BLaER1 (cell line): ENCODE measurements at regions not wholly inside any gene's neighbourhood (a gene's known extent, or its start where the extent isn't known, plus 50 kb on each side); places are given as distances from the start of the nearest gene placed in this dataset.
A peak's percentile ranks its signal among the peaks of the same experiment; 100 is the strongest.

Experiments
- H3K27ac ChIP-seq: shearing (Covaris generic); formaldehyde crosslinking; 2 replicates; pipeline ENCODE4 v1.8.1; 2022
- H3K27me3 ChIP-seq: shearing (Covaris generic); formaldehyde crosslinking; 2 replicates; pipeline ENCODE4 v1.8.1; 2022
- H3K36me3 ChIP-seq: shearing (Covaris generic); formaldehyde crosslinking; 2 replicates; pipeline ENCODE4 v1.8.1; 2022
- H3K4me1 ChIP-seq: shearing (Covaris generic); formaldehyde crosslinking; 2 replicates; pipeline ENCODE4 v1.8.1; 2022
- H3K4me2 ChIP-seq: shearing (Covaris generic); formaldehyde crosslinking; 2 replicates; pipeline ENCODE4 v1.8.1; 2022
- H3K4me3 ChIP-seq: shearing (Covaris generic); formaldehyde crosslinking; 2 replicates; pipeline ENCODE4 v1.8.1; 2022
- H3K9ac ChIP-seq: shearing (Covaris generic); formaldehyde crosslinking; 2 replicates; pipeline ENCODE4 v1.8.1; 2022
- H3K9me3 ChIP-seq: shearing (Covaris generic); formaldehyde crosslinking; 2 replicates; pipeline ENCODE4 v1.8.1; 2022
- H4K20me1 ChIP-seq: shearing (Covaris generic); formaldehyde crosslinking; 2 replicates; pipeline ENCODE4 v1.8.1; 2022
- Cebpa-rat ChIP-seq: shearing (Covaris generic); IDR thresholded peaks from 2 replicates; pipeline ENCODE4 v1.8.1; 2022

DNA sequence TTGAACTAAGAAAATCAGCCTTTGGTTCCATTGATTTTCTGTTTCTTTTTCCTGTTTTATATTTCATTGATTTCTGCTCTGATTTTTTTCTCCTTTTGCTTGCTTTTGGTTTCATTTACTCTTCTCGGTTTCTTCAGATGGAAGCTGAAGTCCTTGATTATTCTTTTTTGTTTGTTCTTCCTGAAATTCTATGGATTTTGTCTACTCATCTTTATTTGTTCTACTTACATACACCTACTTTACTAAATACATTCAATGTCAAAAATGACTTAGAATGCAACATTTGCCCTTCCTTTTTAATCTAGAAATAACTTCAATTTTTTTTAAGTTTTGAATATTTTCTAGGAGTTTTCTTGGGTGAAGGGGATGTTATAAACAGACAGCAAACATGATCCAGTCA is 612.5 kb downstream of the METTL4 start:
- no peaks in the 10 kb centered on the region for H3K36me3 ChIP-seq
- H3K4me2 ChIP-seq = no peak overlapping the region
- no peaks in the 10 kb centered on the region for H3K27me3 ChIP-seq
- H3K4me3 ChIP-seq = no peak overlapping the region
- H3K27ac ChIP-seq = no peak overlapping the region
- no peaks in the 10 kb centered on the region for H4K20me1 ChIP-seq
- peaks cover 9% of the 10 kb centered on the region for H3K9me3 ChIP-seq
- no peak for TF ChIP-seq Cebpa-rat
- H3K4me1 ChIP-seq = no peaks in the 10 kb centered on the region
- no peak overlapping the region for H3K9ac ChIP-seq

DNA sequence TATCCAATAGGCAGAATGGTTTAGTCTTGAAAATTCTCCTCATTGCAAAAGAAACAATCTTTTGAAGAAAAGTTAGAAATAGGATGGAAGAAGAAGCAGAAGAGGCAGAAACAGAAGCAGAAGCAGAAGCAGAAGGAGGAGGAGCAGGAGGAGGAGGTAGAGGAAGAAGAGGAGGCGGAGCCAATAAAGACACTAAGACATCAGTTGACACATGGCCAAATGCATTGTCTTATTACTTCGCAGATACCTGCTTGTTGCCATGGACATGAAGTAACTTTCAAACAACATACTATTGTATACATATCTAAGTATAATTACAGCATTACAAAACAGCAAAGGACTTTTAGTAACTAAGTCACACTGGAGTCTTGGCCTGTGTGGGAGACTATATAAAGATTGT is 606.3 kb downstream of the METTL4 start:
- TF ChIP-seq Cebpa-rat = no peak

DNA sequence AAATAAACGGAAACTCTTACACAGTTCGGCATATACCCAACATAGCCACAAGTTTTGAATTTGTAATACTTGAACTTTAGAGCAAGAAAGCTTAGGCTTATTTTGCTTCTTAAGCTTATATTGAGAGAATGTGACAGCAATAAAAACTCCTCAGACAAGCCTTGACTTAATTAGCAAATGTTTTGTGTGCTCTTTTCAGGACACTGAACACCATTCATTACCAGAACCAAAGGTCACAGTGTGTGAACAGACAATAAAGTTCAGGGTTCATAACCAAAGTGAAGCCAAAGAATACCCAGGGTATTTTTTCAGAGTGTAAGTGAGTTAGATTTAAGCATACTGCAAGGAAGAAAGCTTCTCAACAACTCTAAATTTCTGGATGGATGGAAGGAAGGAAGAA is 605.8 kb downstream of the METTL4 start:
- no peaks in the 10 kb centered on the region for H3K36me3 ChIP-seq
- no peak overlapping the region for H3K9ac ChIP-seq
- no peak overlapping the region for H3K4me2 ChIP-seq
- H4K20me1 ChIP-seq = no peaks in the 10 kb centered on the region
- no peak overlapping the region for H3K4me3 ChIP-seq
- no peaks in the 10 kb centered on the region for H3K4me1 ChIP-seq
- TF ChIP-seq Cebpa-rat = no peak
- H3K27me3 ChIP-seq = no peaks in the 10 kb centered on the region
- H3K27ac ChIP-seq = no peak overlapping the region
- no peaks in the 10 kb centered on the region for H3K9me3 ChIP-seq

More for the DNA sequence above, 606.3 kb downstream of the METTL4 start:
- Histone ChIP-seq H3K4me3 (no peak overlapping the region), H3K9me3 (no peaks in the 10 kb centered on the region), H3K27me3 (no peaks in the 10 kb centered on the region), H3K27ac (no peak overlapping the region), H3K36me3 (no peaks in the 10 kb centered on the region), H3K9ac (no peak overlapping the region), H4K20me1 (no peaks in the 10 kb centered on the region), H3K4me2 (no peak overlapping the region), H3K4me1 (no peaks in the 10 kb centered on the region)

DNA sequence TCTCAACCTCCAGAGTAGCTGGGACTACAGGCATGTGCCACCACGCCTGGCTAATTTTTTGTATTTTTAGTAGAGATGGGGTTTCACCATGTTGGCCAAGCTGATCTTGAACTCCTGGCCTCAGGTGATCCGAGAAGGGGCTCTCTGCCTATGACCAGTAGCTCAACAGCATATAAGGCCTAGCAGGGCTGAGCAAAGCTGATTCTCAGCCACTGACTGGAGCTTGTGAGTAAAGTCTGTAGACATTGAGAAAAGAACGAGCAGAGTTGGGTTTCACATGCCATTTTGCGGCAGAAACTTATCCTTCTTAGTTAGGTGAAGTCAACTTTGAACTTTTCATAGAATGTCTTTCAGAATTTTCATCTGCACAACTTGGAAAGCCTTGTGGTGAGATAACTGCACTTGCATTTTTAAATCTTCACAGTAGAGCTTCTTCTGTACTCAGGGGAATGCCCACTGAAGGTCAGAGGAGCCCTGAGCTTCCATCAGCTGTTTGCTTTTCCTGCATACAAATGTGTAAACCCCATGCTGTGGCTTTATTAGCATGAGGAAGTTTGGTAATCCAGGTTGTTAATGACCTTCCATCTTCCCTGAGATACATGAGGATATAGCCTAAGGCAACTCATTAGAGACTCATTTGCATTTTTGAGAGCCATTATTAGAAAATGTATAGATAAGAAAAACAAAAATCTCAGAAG is 602.4 kb downstream of the METTL4 start:
- Histone ChIP-seq H3K4me3 (no peak overlapping the region), H3K9ac (no peak overlapping the region), H3K4me2 (no peak overlapping the region), H3K4me1 (no peaks in the 10 kb centered on the region), H4K20me1 (no peaks in the 10 kb centered on the region), H3K27me3 (no peaks in the 10 kb centered on the region), H3K36me3 (no peaks in the 10 kb centered on the region), H3K27ac (no peak overlapping the region), H3K9me3 (no peaks in the 10 kb centered on the region)
- no peak for TF ChIP-seq Cebpa-rat

DNA sequence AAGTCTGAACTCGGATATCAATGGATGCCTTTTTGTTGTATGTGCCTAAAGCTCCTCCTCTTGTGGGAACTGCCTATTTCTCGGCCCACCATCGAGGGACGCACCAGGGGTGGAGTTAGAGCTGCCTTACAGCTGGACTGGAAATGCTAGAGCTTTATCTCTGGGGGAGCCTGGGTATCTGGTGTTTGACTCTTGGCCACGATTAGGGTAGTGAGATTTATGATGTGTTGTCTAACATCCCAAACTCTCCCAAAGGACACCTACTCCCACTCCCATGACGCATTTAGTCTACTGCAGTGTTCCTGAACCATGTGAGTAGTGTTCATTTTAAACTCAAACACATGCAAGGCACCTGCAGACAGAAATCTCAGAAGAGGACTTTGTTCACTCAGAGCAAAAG is 594.8 kb downstream of the METTL4 start:
- Histone ChIP-seq H3K4me1 (0 out of 2 replicates have a peak, but pooled peaks cover 1% of the 10 kb centered on the region), H3K4me2 (no peak overlapping the region), H3K4me3 (no peak overlapping the region), H3K9ac (no peak overlapping the region), H3K27ac (no peak overlapping the region), H3K9me3 (peaks cover 10% of the 10 kb centered on the region; the same call in 1 of the 2 replicates), H3K36me3 (no peaks in the 10 kb centered on the region), H3K27me3 (no peaks in the 10 kb centered on the region), H4K20me1 (no peaks in the 10 kb centered on the region)
- no peak for TF ChIP-seq Cebpa-rat

DNA sequence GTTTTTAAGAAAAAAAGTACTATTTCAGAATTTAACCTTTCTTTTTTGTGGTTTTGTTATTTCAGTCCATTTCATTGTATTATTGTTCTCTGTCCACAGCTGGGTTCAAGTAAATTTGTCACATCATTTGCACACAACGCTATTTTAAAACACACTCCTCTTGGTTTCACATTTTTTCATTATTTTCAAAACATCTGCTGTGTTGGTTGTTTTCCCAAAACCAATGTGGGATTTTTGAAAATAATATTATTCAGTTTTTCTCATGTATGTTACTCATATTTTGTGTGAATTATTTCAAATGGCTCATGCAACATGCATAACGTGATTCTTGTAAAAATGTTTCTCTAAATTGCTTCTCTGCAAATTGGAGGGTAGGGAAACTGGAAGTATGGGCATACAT is 589.2 kb downstream of the METTL4 start:
- TF ChIP-seq Cebpa-rat = no peak
- H3K9me3 ChIP-seq = peaks cover 10% of the 10 kb centered on the region; the same call in 1 of the 2 replicates

DNA sequence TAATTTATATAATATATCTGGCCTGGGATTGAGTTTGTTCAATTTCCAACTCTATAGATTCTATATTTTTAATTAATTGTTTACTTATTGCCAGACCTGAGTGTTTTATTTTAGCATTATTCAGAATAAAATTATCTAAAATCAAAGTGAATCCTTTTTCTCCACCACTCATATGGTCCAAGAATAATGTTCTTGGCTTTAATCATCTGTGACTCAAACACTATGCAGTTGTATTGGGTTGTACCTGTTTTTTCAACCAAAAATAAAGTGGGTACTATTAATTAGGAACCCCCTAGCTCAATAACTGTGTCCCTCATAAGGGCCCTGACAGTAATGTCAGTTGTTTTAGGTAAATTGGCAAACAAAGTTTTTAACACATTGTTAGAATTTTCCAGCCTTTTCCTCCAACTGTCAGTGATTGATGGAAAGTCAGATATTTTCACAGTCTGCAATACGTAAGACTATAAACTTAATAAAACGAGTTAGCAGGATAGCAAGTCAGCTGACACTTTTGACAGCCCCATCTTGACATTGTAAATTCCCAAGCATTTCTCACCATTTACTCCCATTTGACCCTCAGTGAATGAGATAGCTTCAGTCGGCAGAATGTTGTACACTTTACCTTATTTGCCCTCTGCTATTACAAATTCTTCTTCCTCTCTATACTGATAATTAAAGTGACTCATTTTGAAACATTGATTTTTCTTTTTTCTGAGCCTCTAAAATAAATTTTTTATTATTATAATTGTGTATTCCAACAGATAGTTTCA is 587.4 kb downstream of the METTL4 start:
- Histone ChIP-seq H3K4me2 (no peak overlapping the region), H3K9ac (no peak overlapping the region), H3K27me3 (no peaks in the 10 kb centered on the region), H3K9me3 (peaks cover 10% of the 10 kb centered on the region; the same call in 1 of the 2 replicates), H3K27ac (no peak overlapping the region), H3K4me1 (0 out of 2 replicates have a peak, but pooled peaks cover 13% of the 10 kb centered on the region), H4K20me1 (no peaks in the 10 kb centered on the region), H3K4me3 (no peak overlapping the region), H3K36me3 (no peaks in the 10 kb centered on the region)
- TF ChIP-seq Cebpa-rat = no peak

More for the DNA sequence above, 589.2 kb downstream of the METTL4 start:
- H3K27me3 ChIP-seq = no peaks in the 10 kb centered on the region
- no peak overlapping the region for H3K9ac ChIP-seq
- H3K4me2 ChIP-seq = no peak overlapping the region
- no peaks in the 10 kb centered on the region for H3K36me3 ChIP-seq
- H4K20me1 ChIP-seq = no peaks in the 10 kb centered on the region
- H3K4me1 ChIP-seq = 0 out of 2 replicates have a peak, but pooled peaks cover 13% of the 10 kb centered on the region
- H3K4me3 ChIP-seq = no peak overlapping the region
- no peak overlapping the region for H3K27ac ChIP-seq

DNA sequence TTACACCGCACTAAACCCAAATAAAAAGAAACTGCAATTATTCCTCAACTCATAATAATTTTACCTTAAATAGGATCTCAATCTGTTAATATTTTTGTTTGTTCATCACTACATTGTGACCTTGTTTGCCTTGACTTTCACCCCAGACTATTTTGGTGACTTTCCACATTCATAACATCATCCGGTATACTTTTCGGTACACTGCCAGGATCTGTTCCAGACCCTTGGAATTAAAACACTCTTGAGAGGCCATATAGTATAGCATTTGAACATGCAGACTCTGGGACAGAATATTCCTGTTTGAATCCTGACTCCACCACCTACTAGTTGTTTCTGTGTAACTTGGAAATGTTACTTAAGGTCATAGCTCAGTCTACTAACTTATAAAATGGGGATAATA is 577.4 kb downstream of the METTL4 start:
- no peaks in the 10 kb centered on the region for H3K36me3 ChIP-seq
- no peak overlapping the region for H3K9ac ChIP-seq
- no peaks in the 10 kb centered on the region for H3K9me3 ChIP-seq
- no peaks in the 10 kb centered on the region for H3K27me3 ChIP-seq
- no peak overlapping the region for H3K4me3 ChIP-seq
- H4K20me1 ChIP-seq = no peaks in the 10 kb centered on the region
- H3K4me1 ChIP-seq = peaks cover 23% of the 10 kb centered on the region
- no peak for TF ChIP-seq Cebpa-rat
- no peak overlapping the region for H3K27ac ChIP-seq
- peak overlapping the region; percentile 64 for H3K4me2 ChIP-seq

DNA sequence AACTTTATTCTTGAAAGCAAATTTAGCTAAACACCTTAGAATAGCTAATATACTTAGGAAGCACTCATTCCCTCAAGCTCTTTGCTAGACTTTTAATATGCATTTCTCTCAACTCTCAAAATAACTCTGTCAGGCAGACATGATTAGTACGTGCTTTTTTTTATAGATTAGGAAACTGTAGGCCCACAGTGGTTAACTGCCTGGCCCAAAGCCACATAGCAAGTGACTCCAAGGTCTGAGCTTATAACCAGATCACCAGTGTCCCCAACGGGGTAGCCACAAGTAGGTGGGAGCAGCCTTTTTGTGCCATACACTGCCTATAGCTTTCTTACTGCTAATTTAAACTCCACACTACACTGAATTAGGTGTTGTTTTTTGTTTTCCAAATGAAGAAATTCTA is 576.8 kb downstream of the METTL4 start:
- no peaks in the 10 kb centered on the region for H3K36me3 ChIP-seq
- no peaks in the 10 kb centered on the region for H4K20me1 ChIP-seq
- peaks cover 23% of the 10 kb centered on the region for H3K4me1 ChIP-seq
- no peak overlapping the region for H3K9ac ChIP-seq
- H3K4me2 ChIP-seq = peak overlapping the region; percentile 64
- no peaks in the 10 kb centered on the region for H3K27me3 ChIP-seq
- H3K4me3 ChIP-seq = no peak overlapping the region
- no peak overlapping the region for H3K27ac ChIP-seq
- no peak for TF ChIP-seq Cebpa-rat
- H3K9me3 ChIP-seq = no peaks in the 10 kb centered on the region

DNA sequence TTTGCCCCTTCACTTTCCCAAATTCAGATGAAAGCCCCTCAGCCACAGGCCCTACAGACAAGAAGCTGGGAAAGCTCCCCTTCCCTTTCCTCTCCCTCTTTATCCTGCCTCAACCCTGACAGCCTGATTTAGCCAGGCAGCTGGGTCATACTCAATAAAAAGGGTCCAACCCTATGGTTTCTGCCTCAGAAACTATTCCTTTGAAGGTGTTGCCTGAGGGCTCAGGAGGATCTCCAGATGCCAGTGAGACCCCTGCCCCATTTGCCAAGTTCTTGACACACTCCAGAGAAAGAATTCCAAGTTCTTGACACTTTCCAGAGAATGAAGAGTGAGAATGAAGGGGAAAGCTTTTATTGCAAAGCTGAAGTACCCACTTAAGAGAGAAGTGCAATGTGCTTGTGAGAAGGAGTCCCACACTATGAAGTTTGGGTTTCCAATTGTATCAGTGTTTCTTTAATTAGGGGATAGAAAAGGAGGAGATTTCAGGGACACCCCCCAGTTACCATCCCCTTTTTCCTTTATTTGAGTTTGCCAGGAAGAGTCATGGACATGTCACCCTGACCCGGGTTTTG is 576.2 kb downstream of the METTL4 start:
- Histone ChIP-seq H3K9ac (no peak overlapping the region), H4K20me1 (no peaks in the 10 kb centered on the region), H3K27me3 (no peaks in the 10 kb centered on the region), H3K4me3 (no peak overlapping the region), H3K27ac (peak overlapping the region; percentile 15; the same call in 1 of the 2 replicates), H3K4me1 (peaks cover 23% of the 10 kb centered on the region), H3K9me3 (no peaks in the 10 kb centered on the region), H3K36me3 (no peaks in the 10 kb centered on the region), H3K4me2 (peak overlapping the region; percentile 64)
- no peak for TF ChIP-seq Cebpa-rat
